GM23338 (cell line): ENCODE measurements at regions not wholly inside any gene's neighbourhood (a gene's known extent, or its start where the extent isn't known, plus 50 kb on each side); places are given as distances from the start of the nearest gene placed in this dataset.

Experiments used
- CREB1 ChIP-seq: fragments of 250-450 bp; sonication (Bioruptor Pico); IDR thresholded peaks from 2 replicates; pipeline ENCODE4 v1.5.0; 2020; ENCODE audit warnings: low read depth, mild to moderate bottlenecking, moderate library complexity
- EZH2 ChIP-seq: fragments of 200-600 bp; sonication (generic); IDR thresholded peaks from one replicate; pipeline ENCODE4 v1.8.0; 2017; ENCODE audit warnings: antibody characterized with exemption, mild to moderate bottlenecking, low read depth; ENCODE audit not compliant: unreplicated experiment
- NANOG ChIP-seq: IDR thresholded peaks from 2 replicates; pipeline ENCODE4 v1.6.1; 2016; ENCODE audit warnings: antibody characterized with exemption, borderline replicate concordance
- POLR2AphosphoS5 ChIP-seq: IDR thresholded peaks from 2 replicates; pipeline ENCODE4 v1.6.1; 2016; ENCODE audit warnings: antibody characterized with exemption, low read depth
- STAT1 ChIP-seq: IDR thresholded peaks from one replicate; pipeline ENCODE4 v1.6.1; 2016; ENCODE audit warnings: antibody characterized with exemption; ENCODE audit not compliant: unreplicated experiment
- ZNF114 ChIP-seq: fragments of 250-450 bp; sonication (Bioruptor Pico); IDR thresholded peaks from 2 replicates; pipeline ENCODE4 v1.5.0; 2020; ENCODE audit warnings: mild to moderate bottlenecking, moderate library complexity
- ZNF331 ChIP-seq: fragments of 250-450 bp; sonication (Bioruptor Pico); IDR thresholded peaks from 2 replicates; pipeline ENCODE4 v1.5.0; 2020; ENCODE audit warnings: low read depth, mild to moderate bottlenecking, moderate library complexity
- TF ChIP-seq, protein P1 (sequence below), 2 experiments: fragments of 200-600 bp in 1 of 2; sonication (generic) in 1 of 2; conservative IDR thresholded peaks; 2 replicates each; pipeline versions ENCODE4 v1.5.1 to v1.6.1; 2016 to 2017; ENCODE audit warnings: antibody characterized with exemption in 2 of 2, low read depth in 2 of 2, mild to moderate bottlenecking in 2 of 2, moderate library complexity in 1 of 2
- TF ChIP-seq, protein P2 (sequence below): IDR thresholded peaks from one replicate; pipeline ENCODE4 v1.6.1; 2018; ENCODE audit warnings: antibody characterized with exemption; ENCODE audit not compliant: unreplicated experiment
- TF ChIP-seq, protein P3 (sequence below): IDR thresholded peaks from 2 replicates; pipeline ENCODE4 v1.6.1; 2016; ENCODE audit warnings: antibody characterized with exemption

DNA sequence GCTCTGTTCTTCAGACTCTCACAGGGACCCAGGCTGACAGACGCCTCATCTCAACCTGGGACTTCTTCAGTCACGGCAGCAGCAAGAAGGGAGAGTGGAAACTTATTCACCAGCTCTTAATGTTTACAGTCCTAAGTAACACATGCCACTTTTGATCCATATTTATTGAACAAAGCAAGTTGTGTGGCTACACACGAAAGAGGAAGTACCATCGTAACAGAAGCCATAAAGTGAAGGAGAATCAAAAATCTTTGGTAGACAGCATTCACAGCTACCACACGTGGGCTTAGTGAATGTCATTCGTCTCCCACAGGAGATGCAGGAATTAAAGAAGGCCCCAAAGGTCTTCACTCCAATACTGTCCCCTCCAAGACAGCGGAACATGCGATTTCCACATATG, 582.6 kb downstream of the CETN3 start:
- TF ChIP-seq POLR2AphosphoS5 (no peak), ZNF331 (no peak), EZH2 (no peak), CREB1 (CRISPR knock-in tag) (no peak), NANOG (no peak), ZNF114 (CRISPR knock-in tag) (no peak), STAT1 (no peak)
- TF ChIP-seq, protein P1, sequence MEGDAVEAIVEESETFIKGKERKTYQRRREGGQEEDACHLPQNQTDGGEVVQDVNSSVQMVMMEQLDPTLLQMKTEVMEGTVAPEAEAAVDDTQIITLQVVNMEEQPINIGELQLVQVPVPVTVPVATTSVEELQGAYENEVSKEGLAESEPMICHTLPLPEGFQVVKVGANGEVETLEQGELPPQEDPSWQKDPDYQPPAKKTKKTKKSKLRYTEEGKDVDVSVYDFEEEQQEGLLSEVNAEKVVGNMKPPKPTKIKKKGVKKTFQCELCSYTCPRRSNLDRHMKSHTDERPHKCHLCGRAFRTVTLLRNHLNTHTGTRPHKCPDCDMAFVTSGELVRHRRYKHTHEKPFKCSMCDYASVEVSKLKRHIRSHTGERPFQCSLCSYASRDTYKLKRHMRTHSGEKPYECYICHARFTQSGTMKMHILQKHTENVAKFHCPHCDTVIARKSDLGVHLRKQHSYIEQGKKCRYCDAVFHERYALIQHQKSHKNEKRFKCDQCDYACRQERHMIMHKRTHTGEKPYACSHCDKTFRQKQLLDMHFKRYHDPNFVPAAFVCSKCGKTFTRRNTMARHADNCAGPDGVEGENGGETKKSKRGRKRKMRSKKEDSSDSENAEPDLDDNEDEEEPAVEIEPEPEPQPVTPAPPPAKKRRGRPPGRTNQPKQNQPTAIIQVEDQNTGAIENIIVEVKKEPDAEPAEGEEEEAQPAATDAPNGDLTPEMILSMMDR (conservative IDR thresholded peaks at IDR 0.05; ENCODE audit: low read depth in 2 of 2), result no peak
- TF ChIP-seq, protein P2, sequence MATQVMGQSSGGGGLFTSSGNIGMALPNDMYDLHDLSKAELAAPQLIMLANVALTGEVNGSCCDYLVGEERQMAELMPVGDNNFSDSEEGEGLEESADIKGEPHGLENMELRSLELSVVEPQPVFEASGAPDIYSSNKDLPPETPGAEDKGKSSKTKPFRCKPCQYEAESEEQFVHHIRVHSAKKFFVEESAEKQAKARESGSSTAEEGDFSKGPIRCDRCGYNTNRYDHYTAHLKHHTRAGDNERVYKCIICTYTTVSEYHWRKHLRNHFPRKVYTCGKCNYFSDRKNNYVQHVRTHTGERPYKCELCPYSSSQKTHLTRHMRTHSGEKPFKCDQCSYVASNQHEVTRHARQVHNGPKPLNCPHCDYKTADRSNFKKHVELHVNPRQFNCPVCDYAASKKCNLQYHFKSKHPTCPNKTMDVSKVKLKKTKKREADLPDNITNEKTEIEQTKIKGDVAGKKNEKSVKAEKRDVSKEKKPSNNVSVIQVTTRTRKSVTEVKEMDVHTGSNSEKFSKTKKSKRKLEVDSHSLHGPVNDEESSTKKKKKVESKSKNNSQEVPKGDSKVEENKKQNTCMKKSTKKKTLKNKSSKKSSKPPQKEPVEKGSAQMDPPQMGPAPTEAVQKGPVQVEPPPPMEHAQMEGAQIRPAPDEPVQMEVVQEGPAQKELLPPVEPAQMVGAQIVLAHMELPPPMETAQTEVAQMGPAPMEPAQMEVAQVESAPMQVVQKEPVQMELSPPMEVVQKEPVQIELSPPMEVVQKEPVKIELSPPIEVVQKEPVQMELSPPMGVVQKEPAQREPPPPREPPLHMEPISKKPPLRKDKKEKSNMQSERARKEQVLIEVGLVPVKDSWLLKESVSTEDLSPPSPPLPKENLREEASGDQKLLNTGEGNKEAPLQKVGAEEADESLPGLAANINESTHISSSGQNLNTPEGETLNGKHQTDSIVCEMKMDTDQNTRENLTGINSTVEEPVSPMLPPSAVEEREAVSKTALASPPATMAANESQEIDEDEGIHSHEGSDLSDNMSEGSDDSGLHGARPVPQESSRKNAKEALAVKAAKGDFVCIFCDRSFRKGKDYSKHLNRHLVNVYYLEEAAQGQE, result no peak
- TF ChIP-seq, protein P3, sequence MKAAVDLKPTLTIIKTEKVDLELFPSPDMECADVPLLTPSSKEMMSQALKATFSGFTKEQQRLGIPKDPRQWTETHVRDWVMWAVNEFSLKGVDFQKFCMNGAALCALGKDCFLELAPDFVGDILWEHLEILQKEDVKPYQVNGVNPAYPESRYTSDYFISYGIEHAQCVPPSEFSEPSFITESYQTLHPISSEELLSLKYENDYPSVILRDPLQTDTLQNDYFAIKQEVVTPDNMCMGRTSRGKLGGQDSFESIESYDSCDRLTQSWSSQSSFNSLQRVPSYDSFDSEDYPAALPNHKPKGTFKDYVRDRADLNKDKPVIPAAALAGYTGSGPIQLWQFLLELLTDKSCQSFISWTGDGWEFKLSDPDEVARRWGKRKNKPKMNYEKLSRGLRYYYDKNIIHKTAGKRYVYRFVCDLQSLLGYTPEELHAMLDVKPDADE, result no peak
